GM23248 (cell line): ENCODE measurements at regions not wholly inside any gene's neighbourhood (a gene's known extent, or its start where the extent isn't known, plus 50 kb on each side); places are given as distances from the start of the nearest gene placed in this dataset.

Source experiments
- EZH2 ChIP-seq: fragments of 200-600 bp; sonication (generic); IDR thresholded peaks from 2 replicates; pipeline ENCODE4 v1.6.1; 2018; ENCODE audit warnings: antibody characterized with exemption, mild to moderate bottlenecking; ENCODE audit not compliant: insufficient read depth, poor library complexity, severe bottlenecking
- EZH2phosphoT487 ChIP-seq: fragments of 200-600 bp; sonication (generic); IDR thresholded peaks from 2 replicates; pipeline ENCODE4 v1.6.1; 2018; ENCODE audit warnings: antibody characterized with exemption, moderate library complexity, mild to moderate bottlenecking, low read depth; ENCODE audit not compliant: insufficient read depth

DNA sequence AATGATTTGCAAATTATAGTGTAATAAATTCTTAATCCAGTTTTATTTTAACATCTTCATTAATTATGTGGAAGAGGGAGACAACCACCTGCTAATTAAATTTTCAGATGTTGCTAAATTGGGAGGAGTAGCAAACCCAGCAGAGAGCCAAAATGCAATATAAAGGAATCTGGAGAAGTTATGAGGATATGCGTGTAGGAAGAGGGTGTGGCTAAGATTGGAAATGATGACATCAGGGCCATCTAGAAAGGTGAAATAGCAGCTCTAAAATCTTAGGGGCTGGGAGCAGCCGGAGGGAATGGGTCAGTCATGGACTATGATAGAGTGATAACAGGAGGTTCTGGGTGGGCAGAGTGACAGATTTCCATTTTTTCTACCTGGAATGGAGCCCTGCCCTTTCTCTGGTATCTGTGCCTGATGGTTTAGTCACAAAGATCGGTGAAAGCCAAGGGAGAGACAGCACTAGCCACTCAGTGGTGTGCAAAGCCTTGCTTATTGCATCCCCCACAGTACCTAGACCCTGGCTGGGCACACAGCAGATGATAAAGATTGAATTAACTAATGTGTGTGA, 379.2 kb upstream of the CELF4 start:
- TF ChIP-seq EZH2 (no peak), EZH2phosphoT487 (no peak)
